GM18951 (cell line): ENCODE measurements at regions not wholly inside any gene's neighbourhood (a gene's known extent, or its start where the extent isn't known, plus 50 kb on each side); places are given as distances from the start of the nearest gene placed in this dataset.
"Not testable (repeated sequence)": the region's sequence is repeated elsewhere in the genome, so short reads cannot be mapped to it uniquely, and the experiment has no call there.

ENCODE experiments used
- POLR2A ChIP-seq: IDR thresholded peaks from 4 replicates; pipeline ENCODE4 v1.6.1; 2011; ENCODE audit warnings: mild to moderate bottlenecking; ENCODE audit not compliant: insufficient read length, insufficient read depth; ENCODE audit errors: extremely low read depth
- in situ Hi-C: fragments of 300-500 bp; cut with MboI; formaldehyde crosslinking; loops from one replicate; pipeline ENCODE4 v1.12.0; 2022; ENCODE audit warnings: low sequenced_read_pairs, mixed read lengths, inconsistent platforms; ENCODE audit not compliant: unreplicated experiment

DNA sequence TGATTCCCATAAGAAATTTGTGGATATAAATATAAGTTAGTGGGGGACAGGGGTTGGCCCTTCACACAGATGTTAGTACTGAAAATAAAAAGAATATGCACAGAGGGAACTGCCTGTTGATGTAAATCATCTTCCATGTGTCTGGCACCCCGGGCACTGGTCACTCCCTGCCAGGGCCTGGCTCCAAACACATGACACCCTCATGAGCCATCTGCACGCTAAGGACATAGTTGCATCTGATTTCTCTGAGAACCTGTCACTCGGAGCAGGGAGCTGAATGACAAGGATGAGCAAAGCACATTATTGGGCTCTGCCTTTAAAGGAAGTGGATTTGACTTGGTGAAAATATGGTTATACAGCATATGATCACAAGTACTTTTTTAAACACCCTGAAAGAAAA, 66.2 kb upstream of the TSC22D2 start:
- in situ Hi-C loops, result no loop called here
- TF ChIP-seq POLR2A, result no peak

DNA sequence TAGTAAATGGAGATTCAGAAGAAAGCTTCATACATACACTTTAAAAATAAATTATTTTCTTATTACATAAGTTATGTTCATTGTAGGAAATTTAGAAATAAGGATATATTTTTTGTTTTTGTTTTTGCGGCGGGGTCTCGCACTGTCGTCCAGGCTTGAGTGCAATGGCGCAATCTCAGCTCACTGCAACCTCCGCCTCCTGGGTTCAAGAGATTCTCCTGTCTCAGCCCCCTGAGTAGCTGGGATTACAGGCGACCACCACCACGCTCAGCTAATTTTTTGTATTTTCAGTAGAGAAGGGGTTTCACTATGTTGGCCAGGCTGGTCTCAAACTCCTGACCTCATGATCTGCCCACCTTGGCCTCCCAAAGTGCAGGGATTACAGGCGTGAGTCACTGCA, 71.7 kb upstream of the TSC22D2 start:
- in situ Hi-C loops, result not testable (repeated sequence)

DNA sequence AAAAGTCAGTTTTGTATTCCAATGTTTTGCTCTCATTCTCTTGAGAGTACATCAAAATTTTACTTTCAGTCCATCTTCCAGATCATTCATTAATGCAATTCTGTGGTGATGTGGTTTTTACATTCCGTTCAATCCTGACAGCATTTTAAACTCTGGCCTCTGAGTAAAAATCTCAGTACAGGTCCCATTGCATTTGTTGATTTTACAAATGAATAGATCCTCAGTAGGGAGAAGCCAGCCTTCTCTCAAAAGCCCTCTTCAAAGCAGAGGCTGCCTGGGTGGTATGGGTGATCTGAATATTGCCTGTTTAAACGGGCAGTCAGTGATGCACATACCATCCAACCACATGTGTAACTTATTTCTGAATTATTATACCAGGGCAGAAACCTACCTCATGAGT, 72.5 kb upstream of the TSC22D2 start:
- TF ChIP-seq POLR2A, result no peak
- in situ Hi-C loops, result no loop called here

DNA sequence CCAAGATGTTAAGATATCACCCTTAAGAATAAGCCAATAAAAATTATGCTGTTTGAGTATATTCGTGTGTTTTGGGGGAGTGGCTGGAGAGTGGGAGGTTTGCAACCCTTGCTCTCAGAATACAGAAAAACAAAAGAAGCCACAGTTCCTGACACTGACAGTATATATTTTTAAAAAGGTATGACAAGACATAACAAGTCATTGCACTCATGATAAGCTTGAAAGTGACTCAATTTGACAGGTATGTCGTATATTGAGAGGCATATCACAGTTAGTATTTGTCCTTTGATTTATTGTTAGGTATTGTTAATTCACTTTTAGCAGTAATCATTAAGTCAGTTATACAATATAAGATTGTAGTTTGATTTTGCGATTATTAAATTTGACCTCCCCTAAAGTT, 73.1 kb upstream of the TSC22D2 start:
- in situ Hi-C loops, result no loop called here
- TF ChIP-seq POLR2A, result no peak

DNA sequence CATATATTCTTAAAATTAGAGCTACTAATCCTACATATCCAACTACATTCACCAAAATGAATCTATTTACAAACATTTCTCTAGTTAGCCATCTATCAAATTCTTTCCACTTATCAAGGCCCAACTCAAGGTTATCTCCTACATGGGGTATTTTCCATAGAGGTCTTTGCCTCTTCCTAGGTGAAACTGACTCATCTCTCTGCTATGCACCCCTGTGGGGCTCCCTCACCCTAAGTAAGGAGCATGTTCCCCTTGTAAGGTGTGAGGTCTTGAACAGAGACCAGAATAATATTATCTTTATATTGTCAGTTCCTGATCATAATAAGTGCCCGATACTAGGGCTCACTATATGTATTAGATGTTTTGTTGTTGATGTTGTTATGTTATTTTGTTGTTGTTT, 74.6 kb upstream of the TSC22D2 start:
- in situ Hi-C loops, result no loop called here
- no peak for TF ChIP-seq POLR2A

DNA sequence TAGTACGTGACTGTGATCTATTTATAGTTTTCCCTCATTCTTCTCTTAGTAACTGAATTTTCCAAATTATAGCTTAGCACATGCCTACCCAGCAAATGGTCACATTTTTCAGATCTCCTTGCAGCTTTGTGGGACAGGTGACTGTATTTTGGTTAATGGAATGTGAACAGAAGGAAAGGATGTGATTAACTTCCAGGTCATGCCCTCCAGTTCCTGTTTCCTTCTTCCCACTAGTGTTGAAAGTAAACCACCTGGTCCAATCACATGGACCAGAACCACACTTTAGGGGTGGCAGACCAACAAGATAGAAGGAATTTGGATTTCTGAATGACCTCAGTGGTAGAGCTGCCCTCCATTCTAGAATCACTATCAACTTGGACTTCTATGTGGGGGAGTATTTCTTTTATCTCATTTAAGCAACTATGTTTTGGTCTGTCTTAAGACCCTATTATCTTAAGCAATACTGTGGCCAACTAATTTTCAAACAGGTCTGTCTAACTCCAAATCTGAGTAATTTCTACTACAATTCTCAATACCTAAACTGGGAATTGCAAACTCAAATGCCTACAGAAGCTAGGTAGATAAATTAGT, 76.0 kb upstream of the TSC22D2 start:
- no peak for TF ChIP-seq POLR2A
- in situ Hi-C loops, result no loop called here

DNA sequence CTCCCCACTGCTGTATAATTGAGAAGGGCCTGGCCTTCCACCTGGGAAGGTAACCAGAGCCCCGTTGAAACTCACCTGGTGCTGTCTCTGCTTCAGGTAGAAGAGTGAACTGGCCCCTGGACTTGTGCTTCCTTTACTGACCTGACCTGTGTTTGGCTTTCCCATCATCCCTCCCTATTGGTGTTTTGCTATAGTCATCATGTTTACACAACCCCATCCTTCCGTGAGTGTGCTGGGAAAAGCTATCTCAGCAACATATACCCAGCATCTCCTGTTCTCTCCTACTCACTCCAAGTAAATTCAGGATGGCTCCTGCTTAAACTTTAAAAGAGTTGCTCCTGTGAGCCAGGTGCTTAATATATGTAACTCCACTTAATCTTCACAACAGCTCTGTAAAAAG, 77.2 kb upstream of the TSC22D2 start:
- TF ChIP-seq POLR2A, result no peak
- in situ Hi-C loops, result no loop called here

DNA sequence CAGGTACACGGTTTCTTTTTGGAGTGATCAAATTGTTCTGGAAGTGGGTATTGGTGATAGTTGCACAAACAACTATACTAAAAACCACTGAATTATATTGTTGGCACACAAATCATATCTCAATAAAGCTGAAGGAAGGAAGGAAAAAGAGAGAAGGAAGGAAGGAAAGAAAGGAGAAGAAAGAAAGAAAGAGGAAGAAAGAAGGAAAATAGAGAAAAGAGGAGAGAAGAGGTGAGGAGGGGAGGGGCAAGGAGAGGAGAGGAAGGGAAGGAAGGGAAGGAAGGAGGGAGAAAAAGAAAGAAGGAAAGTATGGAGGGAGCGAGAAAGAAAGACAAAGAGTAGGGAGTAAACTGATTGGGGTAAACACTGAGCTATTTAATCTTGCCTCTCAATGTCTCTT, 77.9 kb upstream of the TSC22D2 start:
- no peak for TF ChIP-seq POLR2A
- in situ Hi-C loops, result no loop called here

DNA sequence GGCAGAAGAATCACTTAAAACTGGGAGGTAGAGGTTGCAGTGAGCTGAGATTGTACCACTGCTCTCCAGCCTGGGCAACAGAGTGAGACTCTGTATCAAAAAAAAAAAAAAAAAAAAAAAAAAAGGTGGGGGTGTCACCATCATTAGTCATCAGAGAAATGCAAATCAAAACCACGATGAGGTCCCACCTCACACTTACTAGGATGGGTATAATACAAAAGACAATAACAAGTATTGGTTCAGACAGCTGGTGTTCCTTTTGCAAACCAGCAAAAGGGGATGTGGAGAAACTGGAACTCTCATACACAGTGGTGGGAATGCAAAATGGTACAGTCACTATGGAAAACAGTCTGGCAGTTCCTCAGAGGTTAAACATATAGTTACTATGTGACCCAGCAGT, 78.7 kb upstream of the TSC22D2 start:
- in situ Hi-C loops, result no loop called here
- no peak for TF ChIP-seq POLR2A

DNA sequence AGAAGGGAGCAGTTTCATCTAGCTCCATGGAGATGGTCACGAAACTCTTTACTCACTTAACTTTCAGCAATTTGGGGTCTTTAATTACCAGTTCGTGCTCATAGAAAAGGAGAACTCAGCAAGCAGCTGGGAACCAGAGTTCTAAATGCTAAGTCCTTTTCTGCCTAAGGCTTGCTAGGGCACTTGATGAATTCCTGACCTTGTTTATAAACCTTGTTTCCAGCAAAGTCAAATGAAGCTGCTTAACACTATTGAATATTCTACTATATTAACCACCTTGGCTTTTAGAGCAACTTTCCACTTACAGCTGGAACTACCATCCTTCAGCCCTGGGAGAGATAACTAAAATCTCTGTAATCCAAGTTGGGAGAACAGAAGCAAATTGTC, 79.5 kb upstream of the TSC22D2 start:
- no peak for TF ChIP-seq POLR2A
- in situ Hi-C loops, result no loop called here

DNA sequence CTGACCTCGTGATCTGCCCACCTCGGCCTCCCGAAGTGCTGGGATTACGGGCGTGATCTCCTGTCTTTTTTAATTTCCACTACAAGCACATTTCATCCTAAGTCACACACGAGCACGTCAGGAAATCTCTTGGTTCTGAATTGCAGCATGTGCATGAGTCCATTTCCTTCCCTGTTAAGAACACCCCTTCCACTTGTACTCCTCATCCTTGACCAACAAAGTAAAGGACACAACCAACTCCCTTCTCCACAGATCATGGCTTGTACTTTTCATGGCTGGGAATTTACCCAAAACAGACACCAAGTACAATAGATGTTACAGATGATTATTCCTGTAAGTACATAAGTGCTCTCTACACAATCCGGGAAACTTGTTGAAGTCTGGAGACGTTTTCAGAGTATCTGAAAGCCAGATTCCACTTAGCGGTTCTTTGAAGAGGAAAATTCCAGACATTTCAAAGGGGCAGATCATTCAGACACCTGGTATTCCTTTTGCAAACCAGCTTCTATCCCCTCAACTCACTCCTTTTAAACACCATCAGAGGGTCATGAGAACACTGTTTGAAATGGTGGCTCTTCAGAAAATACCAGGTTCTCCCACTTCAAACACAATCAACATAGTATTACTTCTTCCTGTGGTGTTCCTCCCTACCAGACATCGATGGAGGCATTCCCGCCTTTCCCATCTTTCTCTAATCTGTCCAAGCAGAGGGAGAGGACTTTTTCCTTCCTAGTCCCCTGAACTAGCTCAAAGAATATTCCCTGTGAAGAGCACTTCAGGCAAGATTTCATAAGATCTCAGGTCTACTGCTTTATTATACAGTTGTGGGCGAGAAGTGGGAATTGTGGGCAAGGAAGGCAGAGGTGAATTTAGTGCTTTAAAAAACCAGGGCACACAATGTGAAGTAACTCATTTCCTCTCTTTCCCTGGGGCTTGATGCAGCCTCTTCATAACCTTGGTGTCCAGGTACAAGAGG, 80.1 kb upstream of the TSC22D2 start:
- in situ Hi-C loops, result no loop called here

DNA sequence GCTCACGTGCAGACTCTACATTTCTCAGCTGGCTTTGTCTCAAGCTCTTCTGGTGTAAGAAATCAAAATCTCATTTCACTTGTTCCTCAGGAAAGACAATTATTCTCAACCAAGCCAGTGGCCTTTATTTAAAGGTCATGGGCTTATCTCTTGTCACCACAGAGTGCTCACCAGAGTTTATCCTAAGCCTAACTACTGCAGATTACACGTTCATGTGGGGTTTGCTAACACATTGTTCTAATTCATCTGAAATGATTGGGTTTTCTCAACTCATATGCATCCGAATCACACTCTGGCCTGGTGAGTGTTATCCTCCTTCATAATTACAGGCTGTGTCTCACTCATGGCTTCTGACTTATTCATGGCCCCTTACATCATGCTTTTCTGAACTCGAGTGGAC, 83.3 kb upstream of the TSC22D2 start:
- no peak for TF ChIP-seq POLR2A
- in situ Hi-C loops, result no loop called here

More for the DNA sequence above, 80.1 kb upstream of the TSC22D2 start:
- TF ChIP-seq POLR2A, result no peak

DNA sequence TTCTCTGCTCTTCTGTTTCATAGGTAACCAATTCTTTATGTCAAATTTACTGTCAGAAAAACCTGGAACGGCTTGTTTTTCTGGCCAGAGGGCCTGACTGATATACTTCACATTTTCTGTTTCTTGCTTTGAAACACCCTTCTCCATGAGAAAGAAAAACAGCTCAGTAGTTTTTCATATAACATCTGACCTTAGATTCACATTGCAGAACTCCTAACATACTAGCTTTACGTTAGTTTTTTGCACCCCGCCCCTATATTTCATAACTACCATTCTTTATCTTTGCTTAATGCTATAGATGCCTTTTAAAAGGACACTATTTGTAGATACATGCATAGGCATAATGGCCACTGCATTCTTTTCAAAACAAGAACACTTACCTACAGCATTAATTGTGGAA, 83.9 kb upstream of the TSC22D2 start:
- no peak for TF ChIP-seq POLR2A
- in situ Hi-C loops, result no loop called here

DNA sequence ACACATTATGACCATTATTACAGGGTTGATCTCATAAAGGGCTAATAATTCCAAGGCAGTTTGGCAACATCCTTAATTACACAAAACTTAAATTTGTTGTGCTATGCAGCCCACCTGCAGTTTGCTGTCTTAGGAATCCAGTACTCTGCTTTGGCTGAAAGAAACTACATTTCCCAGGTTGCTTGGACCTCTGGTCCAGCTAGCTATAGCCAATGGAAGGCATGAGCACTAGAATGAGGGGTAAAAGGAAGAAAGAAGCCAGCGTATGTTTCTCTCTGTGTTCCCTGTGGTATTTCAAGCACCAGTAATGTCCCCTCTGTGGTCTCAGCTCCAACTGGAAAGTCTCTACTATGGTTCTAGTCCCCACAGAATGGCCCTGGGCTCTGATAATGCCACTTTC, 84.3 kb upstream of the TSC22D2 start:
- in situ Hi-C loops, result no loop called here
- no peak for TF ChIP-seq POLR2A

DNA sequence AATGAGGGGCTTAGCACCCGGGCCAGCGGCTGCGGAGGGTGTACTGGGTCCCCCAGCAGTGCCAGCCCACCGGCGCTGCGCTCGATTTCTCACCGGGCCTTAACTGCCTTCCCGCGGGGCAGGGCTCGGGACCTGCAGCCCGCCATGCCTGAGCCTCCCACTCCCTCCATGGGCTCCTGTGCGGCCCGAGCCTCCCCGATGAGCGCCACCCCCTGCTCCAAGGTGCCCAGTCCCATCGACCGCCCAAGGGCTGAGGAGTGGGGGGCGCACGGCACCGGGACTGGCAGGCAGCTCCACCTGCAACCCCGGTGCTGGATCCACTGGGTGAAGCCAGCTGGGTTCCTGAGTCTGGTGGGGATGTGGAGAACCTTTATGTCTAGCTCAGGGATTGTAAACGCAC, 85.0 kb upstream of the TSC22D2 start:
- in situ Hi-C loops, result not testable (repeated sequence)

DNA sequence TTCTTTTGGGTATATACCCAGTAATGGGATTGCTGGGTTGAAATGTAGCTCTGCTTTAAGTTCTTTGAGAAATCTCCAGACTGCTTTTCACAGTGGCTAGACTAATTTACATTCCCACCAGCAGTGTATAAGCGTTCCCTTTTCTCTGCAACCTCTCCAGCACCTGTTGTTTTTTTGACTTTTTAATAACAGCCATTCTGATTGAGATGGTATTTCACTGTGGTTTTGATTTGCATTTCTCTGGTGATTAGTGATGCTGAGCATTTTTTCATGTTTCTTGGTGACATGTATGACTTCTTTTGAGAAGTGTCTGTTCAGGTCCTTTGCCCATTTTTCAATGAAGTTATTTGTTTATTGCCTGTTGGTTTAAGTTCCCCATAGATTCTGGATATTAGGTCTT, 87.1 kb upstream of the TSC22D2 start:
- in situ Hi-C loops, result not testable (repeated sequence)
